A549 (cell line): ENCODE measurements at regions not wholly inside any gene's neighbourhood (a gene's known extent, or its start where the extent isn't known, plus 50 kb on each side); places are given as distances from the start of the nearest gene placed in this dataset.

Source experiments
- ATAC-seq, 2 experiments: fragments of 200-7000 bp in 1 of 2; fragments of >200 bp in 1 of 2; cut with Nextera tagmentation in 1 of 2; cut with Tn5 transposase in 1 of 2; 3 replicates each; pipeline versions ENCODE4 v1.8.0 to v1.9.1; 2018 to 2020; ENCODE audit warnings: mild to moderate bottlenecking in 1 of 2, moderate library complexity in 1 of 2
- CTCF ChIA-PET: fragments of 300-600 bp; sonication (Branson Sonifier 250); formaldehyde crosslinking; extraction: SDS; loops from one replicate; lab custom pipeline; 2021; ENCODE audit warnings: antibody characterized with exemption, inconsistent platforms; lab: Yijun Ruan, JAX
- POLR2A ChIA-PET: fragments of 350-600 bp; formaldehyde crosslinking; extraction: SDS; loops from one replicate; lab custom pipeline; 2021; ENCODE audit warnings: antibody characterized with exemption, inconsistent platforms; lab: Yijun Ruan, JAX
- DNase-seq, 2 experiments: peaks; one replicate each; pipeline versions ENCODE4 v3.0.0 to v3.0.0-alpha.2; 2011 to 2016; ENCODE audit warnings: low read depth in 1 of 2, low spot score in 1 of 2
- FAIRE-seq: peaks from 2 replicates; lab custom pipeline; 2011; peaks lifted over from hg19 to GRCh38; lab: Jason Lieb, UNC
- H3K27ac ChIP-seq, 2 experiments: fragments of >200 bp; sonication (Bioruptor Twin); formaldehyde crosslinking; 3 replicates each; pipeline ENCODE4 v1.5.1; 2016 to 2017
- H3K4me1 ChIP-seq: fragments of >200 bp; sonication (Bioruptor Twin); formaldehyde crosslinking; 3 replicates; pipeline ENCODE4 v1.6.1; 2016
- H3K4me2 ChIP-seq: fragments of >200 bp; sonication (Bioruptor Twin); formaldehyde crosslinking; 3 replicates; pipeline ENCODE4 v1.6.1; 2016
- H3K4me3 ChIP-seq: fragments of >200 bp; sonication (Bioruptor Twin); formaldehyde crosslinking; 3 replicates; pipeline ENCODE4 v1.5.1; 2016
- H3K9me3 ChIP-seq: fragments of >200 bp; sonication (Bioruptor Twin); formaldehyde crosslinking; 3 replicates; pipeline ENCODE4 v1.6.1; 2016
- CBX8 ChIP-seq: fragments of 200-600 bp; sonication (generic); IDR thresholded peaks from 2 replicates; pipeline ENCODE4 v1.6.1; 2016
- CEBPB ChIP-seq, 2 experiments: fragments of >200 bp in 1 of 2; sonication (Bioruptor Twin) in 1 of 2; formaldehyde crosslinking in 1 of 2; IDR thresholded peaks; 2 replicates each; pipeline ENCODE4 v1.6.1; 2012 to 2016
- CHD2 ChIP-seq: fragments of 150-350 bp; IDR thresholded peaks from 2 replicates; pipeline ENCODE4 v1.6.1; 2014; ENCODE audit warnings: low read length; ENCODE audit not compliant: partially characterized antibody
- EHMT2 ChIP-seq: fragments of 200-600 bp; sonication (generic); IDR thresholded peaks from 2 replicates; pipeline ENCODE4 v1.6.1; 2016; ENCODE audit warnings: antibody characterized with exemption, low read depth, mild to moderate bottlenecking, moderate library complexity
- EP300 ChIP-seq, 2 experiments: fragments of >200 bp; sonication (Bioruptor Twin); formaldehyde crosslinking; IDR thresholded peaks; 2 replicates in 1 of 2; 3 replicates in 1 of 2; pipeline ENCODE4 v1.6.1; 2016 to 2017
- FOXS1 ChIP-seq: fragments of 250-450 bp; sonication (Bioruptor Pico); IDR thresholded peaks from 2 replicates; pipeline ENCODE4 v1.5.0; 2020; ENCODE audit warnings: mild to moderate bottlenecking, moderate library complexity
- HEYL ChIP-seq: fragments of 250-450 bp; sonication (Bioruptor Pico); IDR thresholded peaks from 2 replicates; pipeline ENCODE4 v1.8.0; 2021; ENCODE audit warnings: mild to moderate bottlenecking, moderate library complexity
- HOXA7 ChIP-seq: fragments of 250-450 bp; sonication (Bioruptor Pico); IDR thresholded peaks from 2 replicates; pipeline ENCODE4 v1.5.0; 2020; ENCODE audit warnings: mild to moderate bottlenecking, moderate library complexity
- HOXB5 ChIP-seq: fragments of 250-450 bp; sonication (Bioruptor Pico); IDR thresholded peaks from 2 replicates; pipeline ENCODE4 v1.5.0; 2020; ENCODE audit warnings: mild to moderate bottlenecking, moderate library complexity
- JUN ChIP-seq, 2 experiments: fragments of >200 bp; sonication (Bioruptor Twin); formaldehyde crosslinking; IDR thresholded peaks; 2 replicates in 1 of 2; 3 replicates in 1 of 2; pipeline ENCODE4 v1.6.1; 2016 to 2017
- JUNB ChIP-seq: fragments of >200 bp; sonication (Bioruptor Twin); formaldehyde crosslinking; IDR thresholded peaks from 2 replicates; pipeline ENCODE4 v1.6.1; 2016
- KDM1A ChIP-seq: fragments of 200-600 bp; sonication (generic); IDR thresholded peaks from 2 replicates; pipeline ENCODE4 v1.6.1; 2016; ENCODE audit warnings: low read depth, mild to moderate bottlenecking
- MAZ ChIP-seq: fragments of 150-350 bp; IDR thresholded peaks from 2 replicates; pipeline ENCODE4 v1.6.1; 2014; ENCODE audit warnings: antibody characterized with exemption, low read depth, low read length, borderline replicate concordance
- NFE2L2 ChIP-seq: fragments of 150-350 bp; conservative IDR thresholded peaks from 2 replicates; pipeline ENCODE4 v1.6.1; 2014; ENCODE audit warnings: low read length
- NPAS2 ChIP-seq: fragments of 250-450 bp; sonication (Bioruptor Pico); IDR thresholded peaks from 2 replicates; pipeline ENCODE4 v1.8.0; 2022; ENCODE audit warnings: mild to moderate bottlenecking, moderate library complexity, borderline replicate concordance
- PHF8 ChIP-seq: fragments of 200-600 bp; sonication (generic); IDR thresholded peaks from 2 replicates; pipeline ENCODE4 v1.6.1; 2016; ENCODE audit warnings: low read depth, mild to moderate bottlenecking, antibody characterized with exemption, moderate library complexity, borderline replicate concordance
- POLR2A ChIP-seq: IDR thresholded peaks from 2 replicates; pipeline ENCODE4 v1.6.1; 2012; ENCODE audit warnings: mild to moderate bottlenecking, low read length
- RAD21 ChIP-seq, 2 experiments: fragments of >200 bp in 1 of 2; sonication (Bioruptor Twin) in 1 of 2; formaldehyde crosslinking in 1 of 2; IDR thresholded peaks in 1 of 2; conservative IDR thresholded peaks in 1 of 2; 2 replicates in 1 of 2; 3 replicates in 1 of 2; pipeline ENCODE4 v1.6.1; 2012 to 2018; ENCODE audit warnings: inconsistent platforms in 1 of 2
- RNF2 ChIP-seq: fragments of 200-600 bp; sonication (generic); IDR thresholded peaks from 2 replicates; pipeline ENCODE4 v1.6.1; 2016; ENCODE audit warnings: low read depth, mild to moderate bottlenecking, antibody characterized with exemption, moderate library complexity, borderline replicate concordance
- SMC3 ChIP-seq: fragments of >200 bp; sonication (Bioruptor Twin); formaldehyde crosslinking; IDR thresholded peaks from 3 replicates; pipeline ENCODE4 v1.6.1; 2018; ENCODE audit warnings: inconsistent platforms
- SREBF2 ChIP-seq: fragments of 450-650 bp; IDR thresholded peaks from 2 replicates; pipeline ENCODE4 v1.6.1; 2014; ENCODE audit warnings: mild to moderate bottlenecking, moderate library complexity
- TFCP2L1 ChIP-seq: fragments of 250-450 bp; sonication (Bioruptor Pico); IDR thresholded peaks from 2 replicates; pipeline ENCODE4 v1.5.0; 2021; ENCODE audit warnings: mild to moderate bottlenecking
- ZSCAN20 ChIP-seq: fragments of 250-450 bp; sonication (Bioruptor Pico); IDR thresholded peaks from 2 replicates; pipeline ENCODE4 v1.8.0; 2022; ENCODE audit warnings: mild to moderate bottlenecking, moderate library complexity
- WGBS: methylation state at CpG from one replicate; pipeline ENCODE4 v1.1.6; 2017; ENCODE audit errors: missing lambda C conversion rate; 5-methylcytosine and 5-hydroxymethylcytosine counted together
- TF ChIP-seq, protein P1 (sequence below): fragments of 250-450 bp; sonication (Bioruptor Pico); IDR thresholded peaks from 2 replicates; pipeline ENCODE4 v1.5.0; 2020; ENCODE audit warnings: low read depth, mild to moderate bottlenecking, moderate library complexity
- TF ChIP-seq, protein P2 (sequence below): fragments of 150-350 bp; IDR thresholded peaks from 2 replicates; pipeline ENCODE4 v1.6.1; 2014; ENCODE audit warnings: low read depth, mild to moderate bottlenecking, low read length
- TF ChIP-seq, protein P3 (sequence below): IDR thresholded peaks from 2 replicates; pipeline ENCODE4 v1.6.1; 2012; ENCODE audit warnings: low read depth, borderline replicate concordance
- TF ChIP-seq, protein P4 (sequence below): IDR thresholded peaks from 2 replicates; pipeline ENCODE4 v1.6.1; 2012
- TF ChIP-seq, protein P5 (sequence below): fragments of 450-650 bp; IDR thresholded peaks from 2 replicates; pipeline ENCODE4 v1.6.1; 2014; ENCODE audit warnings: antibody characterized with exemption

DNA sequence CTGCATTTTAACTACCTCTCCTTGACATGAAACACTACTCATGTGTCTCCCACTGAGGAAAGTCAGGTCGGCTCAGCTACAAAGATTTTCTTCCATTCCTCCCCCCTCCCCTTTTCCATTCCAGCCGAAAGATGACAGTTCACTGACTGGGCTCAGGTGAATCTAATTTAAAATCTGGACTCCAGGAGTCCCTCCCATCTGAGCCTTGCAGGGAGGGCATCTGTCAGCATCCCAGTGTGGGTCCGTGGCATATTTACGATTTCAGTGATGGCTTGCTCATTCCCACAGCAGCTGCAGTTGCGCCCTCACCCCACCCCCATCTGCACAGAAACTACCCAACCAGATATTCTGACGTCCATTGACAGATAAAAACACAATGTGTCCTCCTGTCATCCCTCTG lies 153.7 kb upstream of the ARRDC4 start:
- Histone ChIP-seq H3K4me3 (no peak overlapping the region), H3K4me2 (no peak overlapping the region), H3K4me1 (no peaks in the 10 kb centered on the region), H3K9me3 (peaks cover 2% of the 10 kb centered on the region; the same call in 1 of the 3 replicates), H3K27ac (no peak overlapping the region)
- ChIA-PET CTCF (no interaction called here), POLR2A (no interaction called here)
- no peak for TF ChIP-seq TFCP2L1 (CRISPR knock-in tag)
- TF ChIP-seq, protein P1, sequence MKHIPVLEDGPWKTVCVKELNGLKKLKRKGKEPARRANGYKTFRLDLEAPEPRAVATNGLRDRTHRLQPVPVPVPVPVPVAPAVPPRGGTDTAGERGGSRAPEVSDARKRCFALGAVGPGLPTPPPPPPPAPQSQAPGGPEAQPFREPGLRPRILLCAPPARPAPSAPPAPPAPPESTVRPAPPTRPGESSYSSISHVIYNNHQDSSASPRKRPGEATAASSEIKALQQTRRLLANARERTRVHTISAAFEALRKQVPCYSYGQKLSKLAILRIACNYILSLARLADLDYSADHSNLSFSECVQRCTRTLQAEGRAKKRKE (CRISPR knock-in tag): no peak
- no peak for TF ChIP-seq NPAS2 (CRISPR knock-in tag)
- no peak for TF ChIP-seq MAZ
- no peak for TF ChIP-seq JUN (IDR thresholded peaks at IDR 0.05)
- no peak for TF ChIP-seq PHF8
- no peak for TF ChIP-seq ZSCAN20 (CRISPR knock-in tag)
- TF ChIP-seq, protein P2, sequence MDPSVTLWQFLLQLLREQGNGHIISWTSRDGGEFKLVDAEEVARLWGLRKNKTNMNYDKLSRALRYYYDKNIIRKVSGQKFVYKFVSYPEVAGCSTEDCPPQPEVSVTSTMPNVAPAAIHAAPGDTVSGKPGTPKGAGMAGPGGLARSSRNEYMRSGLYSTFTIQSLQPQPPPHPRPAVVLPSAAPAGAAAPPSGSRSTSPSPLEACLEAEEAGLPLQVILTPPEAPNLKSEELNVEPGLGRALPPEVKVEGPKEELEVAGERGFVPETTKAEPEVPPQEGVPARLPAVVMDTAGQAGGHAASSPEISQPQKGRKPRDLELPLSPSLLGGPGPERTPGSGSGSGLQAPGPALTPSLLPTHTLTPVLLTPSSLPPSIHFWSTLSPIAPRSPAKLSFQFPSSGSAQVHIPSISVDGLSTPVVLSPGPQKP: no peak
- TF ChIP-seq CEBPB (IDR thresholded peaks at IDR 0.05): no peak
- no peak for TF ChIP-seq HOXA7 (CRISPR knock-in tag)
- no peak for TF ChIP-seq HEYL (CRISPR knock-in tag)
- TF ChIP-seq CHD2: no peak
- TF ChIP-seq HOXB5: no peak
- TF ChIP-seq, protein P3, sequence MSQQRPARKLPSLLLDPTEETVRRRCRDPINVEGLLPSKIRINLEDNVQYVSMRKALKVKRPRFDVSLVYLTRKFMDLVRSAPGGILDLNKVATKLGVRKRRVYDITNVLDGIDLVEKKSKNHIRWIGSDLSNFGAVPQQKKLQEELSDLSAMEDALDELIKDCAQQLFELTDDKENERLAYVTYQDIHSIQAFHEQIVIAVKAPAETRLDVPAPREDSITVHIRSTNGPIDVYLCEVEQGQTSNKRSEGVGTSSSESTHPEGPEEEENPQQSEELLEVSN: no peak
- TF ChIP-seq, protein P4, sequence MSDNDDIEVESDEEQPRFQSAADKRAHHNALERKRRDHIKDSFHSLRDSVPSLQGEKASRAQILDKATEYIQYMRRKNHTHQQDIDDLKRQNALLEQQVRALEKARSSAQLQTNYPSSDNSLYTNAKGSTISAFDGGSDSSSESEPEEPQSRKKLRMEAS: no peak
- TF ChIP-seq CBX8: no peak
- no peak for TF ChIP-seq RNF2
- no peak for TF ChIP-seq POLR2A
- TF ChIP-seq RAD21 (conservative IDR thresholded peaks at IDR 0.05 in 1 of 2, IDR thresholded peaks at IDR 0.05 in 1 of 2): no peak
- no peak for DNase-seq
- no peak for ATAC-seq
- no peak for FAIRE-seq
- 31% methylated on average over 6 of the region's 6 CpGs for WGBS

DNA sequence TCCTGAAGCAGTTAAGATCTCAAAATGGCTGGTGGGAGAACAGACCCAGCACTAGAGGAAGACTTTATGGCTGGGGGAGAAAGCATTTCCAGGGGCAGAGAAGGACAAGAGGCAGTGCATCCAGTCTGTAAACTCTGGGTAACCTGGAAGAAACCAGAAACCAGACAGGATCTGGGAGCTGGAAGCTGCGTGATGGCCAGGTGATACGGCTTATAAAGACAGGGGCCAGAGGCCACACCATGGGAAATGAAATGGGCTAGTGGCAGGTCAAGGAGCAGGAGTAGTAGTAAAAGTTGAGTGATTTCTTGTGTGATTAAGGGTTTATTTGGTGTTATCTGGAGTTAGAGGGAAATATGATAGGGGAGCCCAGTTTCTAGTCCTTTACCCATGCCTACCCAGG lies 144.7 kb upstream of the ARRDC4 start:
- FAIRE-seq: no peak

More for the DNA sequence above, 144.7 kb upstream of the ARRDC4 start:
- no peak for DNase-seq
- no peak for ATAC-seq
- peaks cover 2% of the 10 kb centered on the region; the same call in 2 of the 3 replicates for H3K9me3 ChIP-seq
- TF ChIP-seq NFE2L2 (no peak), MAZ (no peak), PHF8 (no peak), FOXS1 (CRISPR knock-in tag) (no peak), EHMT2 (no peak), SMC3 (no peak), JUNB (no peak), EP300 (IDR thresholded peaks at IDR 0.05) (no peak), KDM1A (no peak), SREBF2 (no peak), NPAS2 (CRISPR knock-in tag) (no peak), CHD2 (no peak)
- TF ChIP-seq, protein P5, sequence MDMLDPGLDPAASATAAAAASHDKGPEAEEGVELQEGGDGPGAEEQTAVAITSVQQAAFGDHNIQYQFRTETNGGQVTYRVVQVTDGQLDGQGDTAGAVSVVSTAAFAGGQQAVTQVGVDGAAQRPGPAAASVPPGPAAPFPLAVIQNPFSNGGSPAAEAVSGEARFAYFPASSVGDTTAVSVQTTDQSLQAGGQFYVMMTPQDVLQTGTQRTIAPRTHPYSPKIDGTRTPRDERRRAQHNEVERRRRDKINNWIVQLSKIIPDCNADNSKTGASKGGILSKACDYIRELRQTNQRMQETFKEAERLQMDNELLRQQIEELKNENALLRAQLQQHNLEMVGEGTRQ: no peak
- TF ChIP-seq, protein P4: no peak
- TF ChIP-seq, protein P1 (CRISPR knock-in tag): no peak
- no peak overlapping the region for H3K4me2 ChIP-seq
- H3K27ac ChIP-seq: no peak overlapping the region
- ChIA-PET CTCF (no interaction called here), POLR2A (no interaction called here)
- no peaks in the 10 kb centered on the region for H3K4me1 ChIP-seq
- WGBS: 18% methylated on average over 2 of the region's 2 CpGs
- no peak overlapping the region for H3K4me3 ChIP-seq
